CD4-positive, alpha-beta T cell (primary cell): ENCODE measurements at regions not wholly inside any gene's neighbourhood (a gene's known extent, or its start where the extent isn't known, plus 50 kb on each side); places are given as distances from the start of the nearest gene placed in this dataset.

Experiments used
- ATAC-seq: fragments of 200-7000 bp; cut with Tn5 transposase; one replicate; pipeline ENCODE4 v1.10.0; 2022; ENCODE audit warnings: mild to moderate bottlenecking; ENCODE audit not compliant: poor library complexity
- CTCF ChIA-PET: fragments of 350-600 bp; sonication (Branson Sonifier 250); formaldehyde crosslinking; loops from one replicate; lab custom pipeline; 2021; ENCODE audit warnings: antibody characterized with exemption, inconsistent platforms; lab: Charles Lee
- POLR2A ChIA-PET: fragments of 350-600 bp; sonication (Branson Sonifier 250); formaldehyde crosslinking; loops from one replicate; lab custom pipeline; 2021; ENCODE audit warnings: antibody characterized with exemption, inconsistent platforms; lab: Charles Lee
- DNase-seq, 14 experiments: peaks; one replicate each; pipeline ENCODE4 v3.0.0-alpha.2; 2013 to 2020; ENCODE audit warnings: mixed read lengths in 2 of 14
- H3K27ac ChIP-seq, 2 donors: one replicate each; pipeline versions ENCODE4 v1.5.1 to v1.7.0; 2013; ENCODE audit warnings: low read length in 2 of 2, low read depth in 1 of 2, mild to moderate bottlenecking in 1 of 2
- H3K27me3 ChIP-seq, 2 experiments: 1 replicate in 1 of 2; 2 replicates in 1 of 2; pipeline versions ENCODE4 v1.6.1 to v1.7.0; 2013; ENCODE audit warnings: low read length in 2 of 2, control low read depth in 1 of 2, mild to moderate bottlenecking in 1 of 2, moderate library complexity in 1 of 2; ENCODE audit not compliant: insufficient read depth in 2 of 2, control insufficient read depth in 1 of 2
- H3K36me3 ChIP-seq: one replicate; pipeline ENCODE4 v1.6.1; 2013; ENCODE audit warnings: low read length, control low read depth; ENCODE audit not compliant: insufficient read depth
- H3K4me1 ChIP-seq: one replicate; pipeline ENCODE4 v1.6.1; 2013; ENCODE audit warnings: low read length, control low read depth; ENCODE audit not compliant: insufficient read depth
- H3K4me3 ChIP-seq: one replicate; pipeline ENCODE4 v1.5.1; 2013; ENCODE audit warnings: mild to moderate bottlenecking, low read length, moderate library complexity
- H3K9me3 ChIP-seq, 2 experiments: 1 replicate in 1 of 2; 2 replicates in 1 of 2; pipeline versions ENCODE4 v1.6.1 to v1.7.0; 2013; ENCODE audit warnings: low read length in 2 of 2, mild to moderate bottlenecking in 2 of 2, control low read depth in 1 of 2, moderate library complexity in 1 of 2; ENCODE audit not compliant: control insufficient read depth in 1 of 2, insufficient read depth in 1 of 2
- H3K27ac Mint-ChIP-seq: one replicate; pipeline ENCODE4 v1.8.0; 2020; ENCODE audit warnings: mixed read lengths
- H3K27me3 Mint-ChIP-seq: one replicate; pipeline ENCODE4 v1.8.0; 2021; ENCODE audit warnings: mixed read lengths
- H3K36me3 Mint-ChIP-seq: one replicate; pipeline ENCODE4 v1.8.0; 2021; ENCODE audit warnings: low read depth, mixed read lengths
- H3K4me1 Mint-ChIP-seq: one replicate; pipeline ENCODE4 v1.8.0; 2021; ENCODE audit warnings: low read depth, mixed read lengths
- H3K4me3 Mint-ChIP-seq: one replicate; pipeline ENCODE4 v1.8.0; 2020; ENCODE audit warnings: mild to moderate bottlenecking, mixed read lengths
- H3K9me3 Mint-ChIP-seq: one replicate; pipeline ENCODE4 v1.8.0; 2020; ENCODE audit warnings: mixed read lengths
- intact Hi-C, 2 experiments: fragments of 100-400 bp; cut with DNase I in 1 of 2; cut with micrococcal nuclease in 1 of 2; formaldehyde crosslinking; loops; one replicate each; pipeline versions ENCODE4 v1.15.1 to v1.9.0; 2023 to 2025; cut with DNase I, micrococcal nuclease
- TF ChIP-seq, protein P1 (sequence below): fragments of 200-600 bp; IDR thresholded peaks from one replicate; pipeline ENCODE4 v1.8.0; 2022; ENCODE audit warnings: antibody characterized with exemption, mild to moderate bottlenecking

DNA sequence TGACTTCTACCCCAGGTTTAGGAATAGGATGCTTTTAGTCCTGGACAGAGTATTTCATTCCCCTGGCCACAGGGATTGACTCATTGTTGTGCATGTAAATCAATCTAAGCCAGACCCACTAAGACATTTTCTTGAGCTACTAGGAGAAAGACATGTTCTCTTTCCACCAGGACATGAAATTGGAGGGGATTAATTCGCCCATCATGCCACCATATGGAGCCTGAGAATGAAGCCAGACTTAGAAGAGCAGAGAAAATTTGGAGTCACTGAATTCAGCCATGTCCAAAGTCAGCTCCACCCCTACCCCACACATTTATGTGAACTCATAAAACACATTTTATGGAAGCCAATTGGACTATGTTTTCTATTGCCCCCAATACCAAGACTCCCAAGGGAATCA lies 322.5 kb downstream of the NFIB start:
- H3K4me1 ChIP-seq: no peaks in the 10 kb centered on the region
- peaks cover 0 to 16% of the 10 kb centered on the region in 2 experiments for H3K9me3 ChIP-seq
- intact Hi-C loops: no loop called here
- ChIA-PET POLR2A (no interaction called here), CTCF (no interaction called here)
- ATAC-seq: no peak
- H3K36me3 Mint-ChIP-seq: no peaks in the 10 kb centered on the region
- no peaks in the 10 kb centered on the region for H3K36me3 ChIP-seq
- no peak overlapping the region for H3K27ac Mint-ChIP-seq
- TF ChIP-seq, protein P1, sequence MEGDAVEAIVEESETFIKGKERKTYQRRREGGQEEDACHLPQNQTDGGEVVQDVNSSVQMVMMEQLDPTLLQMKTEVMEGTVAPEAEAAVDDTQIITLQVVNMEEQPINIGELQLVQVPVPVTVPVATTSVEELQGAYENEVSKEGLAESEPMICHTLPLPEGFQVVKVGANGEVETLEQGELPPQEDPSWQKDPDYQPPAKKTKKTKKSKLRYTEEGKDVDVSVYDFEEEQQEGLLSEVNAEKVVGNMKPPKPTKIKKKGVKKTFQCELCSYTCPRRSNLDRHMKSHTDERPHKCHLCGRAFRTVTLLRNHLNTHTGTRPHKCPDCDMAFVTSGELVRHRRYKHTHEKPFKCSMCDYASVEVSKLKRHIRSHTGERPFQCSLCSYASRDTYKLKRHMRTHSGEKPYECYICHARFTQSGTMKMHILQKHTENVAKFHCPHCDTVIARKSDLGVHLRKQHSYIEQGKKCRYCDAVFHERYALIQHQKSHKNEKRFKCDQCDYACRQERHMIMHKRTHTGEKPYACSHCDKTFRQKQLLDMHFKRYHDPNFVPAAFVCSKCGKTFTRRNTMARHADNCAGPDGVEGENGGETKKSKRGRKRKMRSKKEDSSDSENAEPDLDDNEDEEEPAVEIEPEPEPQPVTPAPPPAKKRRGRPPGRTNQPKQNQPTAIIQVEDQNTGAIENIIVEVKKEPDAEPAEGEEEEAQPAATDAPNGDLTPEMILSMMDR: no peak
- no peak overlapping the region for H3K4me3 Mint-ChIP-seq
- peaks cover 9% of the 10 kb centered on the region for H3K9me3 Mint-ChIP-seq
- no peaks in the 10 kb centered on the region for H3K27me3 Mint-ChIP-seq
- no peak overlapping the region for H3K4me3 ChIP-seq
- no peak overlapping the region for H3K27ac ChIP-seq
- no peaks in the 10 kb centered on the region for H3K4me1 Mint-ChIP-seq
- no peak for DNase-seq
- H3K27me3 ChIP-seq: no peaks in the 10 kb centered on the region

DNA sequence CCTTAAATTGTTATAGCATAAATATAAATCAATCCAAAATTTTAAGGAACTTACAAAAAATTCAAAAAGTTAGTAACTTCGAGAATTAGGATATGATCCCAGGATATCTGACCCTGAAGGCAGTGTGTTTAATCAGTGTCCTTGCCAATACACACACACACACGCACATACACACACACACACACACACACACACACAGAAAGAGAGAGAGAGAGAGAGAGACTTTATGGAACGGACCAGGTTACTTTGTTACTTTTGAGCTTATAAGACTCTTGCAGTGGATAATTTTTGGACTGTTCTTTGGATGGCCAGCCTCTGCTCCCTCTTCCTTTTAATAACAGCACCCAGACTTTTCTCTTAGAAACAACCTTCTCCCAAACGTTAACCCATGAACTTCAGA lies 322.9 kb downstream of the NFIB start:
- Histone ChIP-seq H3K27ac (no peak overlapping the region), H3K4me1 (no peaks in the 10 kb centered on the region), H3K4me3 (no peak overlapping the region), H3K27me3 (no peaks in the 10 kb centered on the region), H3K36me3 (no peaks in the 10 kb centered on the region), H3K9me3 (peaks cover 0 to 17% of the 10 kb centered on the region in 2 experiments)
- no peak for ATAC-seq
- Mint-ChIP-seq H3K36me3 (no peaks in the 10 kb centered on the region), H3K9me3 (peaks cover 9% of the 10 kb centered on the region), H3K4me1 (no peaks in the 10 kb centered on the region), H3K27me3 (no peaks in the 10 kb centered on the region), H3K27ac (no peak overlapping the region), H3K4me3 (no peak overlapping the region)
- CTCF ChIA-PET: no interaction called here
- DNase-seq: no peak
- TF ChIP-seq, protein P1: no peak
- intact Hi-C loops: no loop called here
- POLR2A ChIA-PET: no interaction called here

DNA sequence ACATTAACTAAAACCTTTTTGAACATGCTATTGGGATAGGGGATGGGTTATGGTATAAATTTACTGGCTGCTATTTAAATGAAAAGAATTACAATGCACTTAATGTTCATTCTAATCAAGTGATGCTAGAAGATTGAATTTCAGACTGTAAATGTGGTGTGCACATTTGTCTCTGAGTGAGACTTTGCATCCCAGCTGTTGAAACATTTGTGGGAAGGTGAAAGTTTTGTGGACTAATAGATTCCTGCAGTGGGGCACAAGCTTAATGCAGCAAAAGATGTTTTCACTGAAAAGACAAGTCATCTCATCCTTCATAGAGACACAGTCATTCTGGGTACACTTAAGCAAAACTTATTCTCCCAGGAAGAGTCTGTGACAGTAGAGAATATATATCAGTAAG lies 323.6 kb downstream of the NFIB start:
- Histone ChIP-seq H3K4me3 (no peak overlapping the region), H3K27ac (no peak overlapping the region), H3K27me3 (no peaks in the 10 kb centered on the region), H3K9me3 (peaks cover 0 to 17% of the 10 kb centered on the region in 2 experiments), H3K36me3 (no peaks in the 10 kb centered on the region), H3K4me1 (no peaks in the 10 kb centered on the region)
- Mint-ChIP-seq H3K27me3 (no peaks in the 10 kb centered on the region), H3K27ac (no peak overlapping the region), H3K4me1 (no peaks in the 10 kb centered on the region), H3K4me3 (no peak overlapping the region), H3K9me3 (peaks cover 9% of the 10 kb centered on the region), H3K36me3 (no peaks in the 10 kb centered on the region)
- intact Hi-C loops: no loop called here
- DNase-seq (no peak), ATAC-seq (no peak)
- TF ChIP-seq, protein P1: no peak
- POLR2A ChIA-PET: no interaction called here
- CTCF ChIA-PET: no interaction called here
